Naive thymus-derived CD4-positive, alpha-beta T cell (primary cell): ENCODE measurements at regions not wholly inside any gene's neighbourhood (a gene's known extent, or its start where the extent isn't known, plus 50 kb on each side); places are given as distances from the start of the nearest gene placed in this dataset.

Source experiments
- ATAC-seq: fragments of 150-1000 bp; cut with Tn5 transposase; 2 replicates; pipeline ENCODE4 v1.10.0; 2021; ENCODE audit warnings: mild to moderate bottlenecking, moderate library complexity
- CTCF ChIA-PET: fragments of 350-600 bp; sonication (Branson Sonifier 250); formaldehyde crosslinking; loops from one replicate; lab custom pipeline; 2021; ENCODE audit warnings: antibody characterized with exemption; lab: Charles Lee
- POLR2A ChIA-PET: fragments of 350-600 bp; sonication (Branson Sonifier 250); formaldehyde crosslinking; loops from one replicate; lab custom pipeline; 2021; ENCODE audit warnings: antibody characterized with exemption, inconsistent platforms; lab: Charles Lee
- DNase-seq, 9 donors: peaks; one replicate each; pipeline versions ENCODE4 v3.0.0 to v3.0.0-alpha.2; 2020 to 2022; ENCODE audit warnings: mixed read lengths in 1 of 9
- H3K27ac ChIP-seq: one replicate; pipeline ENCODE4 v1.7.0; 2013; ENCODE audit warnings: mild to moderate bottlenecking, low read depth, low read length, moderate library complexity
- H3K27me3 ChIP-seq, 2 donors: one replicate each; pipeline ENCODE4 v1.7.0; 2013; ENCODE audit warnings: low read length in 2 of 2, mild to moderate bottlenecking in 2 of 2, moderate library complexity in 2 of 2; ENCODE audit not compliant: control insufficient read depth in 2 of 2, insufficient read depth in 2 of 2
- H3K36me3 ChIP-seq, 3 experiments: 1 replicate in 2 of 3; 2 replicates in 1 of 3; pipeline ENCODE4 v1.7.0; 2013; ENCODE audit warnings: low read length in 3 of 3, mild to moderate bottlenecking in 3 of 3, moderate library complexity in 1 of 3; ENCODE audit not compliant: insufficient read depth in 3 of 3, control insufficient read depth in 2 of 3
- H3K4me1 ChIP-seq, 2 donors: one replicate each; pipeline ENCODE4 v1.7.0; 2013; ENCODE audit warnings: low read length in 2 of 2, mild to moderate bottlenecking in 2 of 2, moderate library complexity in 1 of 2; ENCODE audit not compliant: control insufficient read depth in 2 of 2, insufficient read depth in 2 of 2
- H3K4me3 ChIP-seq: 2 replicates; pipeline ENCODE4 v1.7.0; 2013; ENCODE audit warnings: mild to moderate bottlenecking, low read length
- H3K9me3 ChIP-seq, 3 experiments: 1 replicate in 2 of 3; 2 replicates in 1 of 3; pipeline ENCODE4 v1.7.0; 2013; ENCODE audit warnings: low read length in 3 of 3; ENCODE audit not compliant: control insufficient read depth in 2 of 3
- H3K27ac Mint-ChIP-seq, 9 donors: one replicate each; pipeline ENCODE4 v1.8.0; 2020 to 2022; ENCODE audit warnings: mixed read lengths in 9 of 9, mild to moderate bottlenecking in 8 of 9, moderate library complexity in 5 of 9, inconsistent platforms in 2 of 9
- H3K27me3 Mint-ChIP-seq, 5 donors: one replicate each; pipeline ENCODE4 v1.8.0; 2021 to 2022; ENCODE audit warnings: mixed read lengths in 5 of 5, mild to moderate bottlenecking in 1 of 5
- H3K36me3 Mint-ChIP-seq, 5 donors: one replicate each; pipeline ENCODE4 v1.8.0; 2020 to 2022; ENCODE audit warnings: mixed read lengths in 5 of 5, mild to moderate bottlenecking in 3 of 5, inconsistent platforms in 1 of 5
- H3K4me1 Mint-ChIP-seq, 7 donors: one replicate each; pipeline ENCODE4 v1.8.0; 2020 to 2022; ENCODE audit warnings: mixed read lengths in 7 of 7, mild to moderate bottlenecking in 3 of 7, inconsistent platforms in 1 of 7
- H3K4me3 Mint-ChIP-seq, 10 donors: one replicate each; pipeline ENCODE4 v1.8.0; 2020 to 2022; ENCODE audit warnings: mild to moderate bottlenecking in 10 of 10, mixed read lengths in 10 of 10, moderate library complexity in 6 of 10, inconsistent platforms in 2 of 10
- H3K9me3 Mint-ChIP-seq, 11 donors: one replicate each; pipeline ENCODE4 v1.8.0; 2020 to 2022; ENCODE audit warnings: mixed read lengths in 11 of 11, mild to moderate bottlenecking in 4 of 11, inconsistent platforms in 1 of 11, moderate library complexity in 1 of 11
- intact Hi-C, 2 donors: fragments of 100-400 bp; cut with micrococcal nuclease; formaldehyde crosslinking; loops; one replicate each; pipeline ENCODE4 v1.15.1; 2023

GRCh38 chr11:130738611-130739010 is 177.7 kb downstream of the SNX19 start:
- ChIA-PET CTCF (no interaction called here), POLR2A (no interaction called here)
- ATAC-seq, result no peak
- H3K4me1 ChIP-seq, result no peaks in the 10 kb centered on the region
- H3K9me3 Mint-ChIP-seq, result peaks cover 3 to 50% (median 18%) of the 10 kb centered on the region in 11 donors
- peaks cover 0 to 17% (median 2%) of the 10 kb centered on the region in 7 donors for H3K4me1 Mint-ChIP-seq
- no peak for DNase-seq
- peaks cover 0 to 9% (median under 1%) of the 10 kb centered on the region in 5 donors for H3K27me3 Mint-ChIP-seq
- no peak overlapping the region for H3K4me3 ChIP-seq
- no peaks in the 10 kb centered on the region for H3K36me3 ChIP-seq
- H3K36me3 Mint-ChIP-seq, result peaks cover 0 to 12% (median 3%) of the 10 kb centered on the region in 5 donors
- H3K27me3 ChIP-seq, result no peaks in the 10 kb centered on the region
- H3K4me3 Mint-ChIP-seq, result no peak overlapping the region
- no peak overlapping the region for H3K27ac Mint-ChIP-seq
- no peak overlapping the region for H3K27ac ChIP-seq
- no peaks in the 10 kb centered on the region for H3K9me3 ChIP-seq
- intact Hi-C loops, result no loop called here

- Histone ChIP-seq H3K27ac (no peak overlapping the region), H3K36me3 (no peaks in the 10 kb centered on the region), H3K4me3 (no peak overlapping the region), H3K9me3 (no peaks in the 10 kb centered on the region), H3K27me3 (no peaks in the 10 kb centered on the region), H3K4me1 (no peaks in the 10 kb centered on the region)
- Mint-ChIP-seq H3K27me3 (peaks cover 0 to 10% (median 0%) of the 10 kb centered on the region in 5 donors), H3K27ac (no peak overlapping the region), H3K36me3 (peaks cover 0 to 8% (median 0%) of the 10 kb centered on the region in 5 donors), H3K4me1 (peaks cover 0 to 8% (median 2%) of the 10 kb centered on the region in 7 donors), H3K4me3 (no peak overlapping the region), H3K9me3 (peaks cover 2 to 33% (median 11%) of the 10 kb centered on the region in 11 donors)
- intact Hi-C loops, result no loop called here
- ChIA-PET POLR2A (no interaction called here), CTCF (no interaction called here)
- DNase-seq, result no peak
- ATAC-seq, result no peak
Measured at GRCh38 chr11:130740819-130741218, 175.5 kb downstream of the SNX19 start.

GRCh38 chr11:130744794-130745193 is 171.5 kb downstream of the SNX19 start:
- no peak overlapping the region for H3K27ac ChIP-seq
- Mint-ChIP-seq H3K4me3 (no peak overlapping the region), H3K36me3 (peaks cover 0 to 8% (median 0%) of the 10 kb centered on the region in 5 donors), H3K9me3 (peaks cover 2 to 22% (median 10%) of the 10 kb centered on the region in 11 donors), H3K27me3 (peaks cover 11 to 23% (median 21%) of the 10 kb centered on the region in 5 donors), H3K27ac (no peak overlapping the region), H3K4me1 (no peaks in the 10 kb centered on the region)
- H3K9me3 ChIP-seq, result no peaks in the 10 kb centered on the region
- no peaks in the 10 kb centered on the region for H3K36me3 ChIP-seq
- no peaks in the 10 kb centered on the region for H3K27me3 ChIP-seq
- H3K4me3 ChIP-seq, result no peak overlapping the region
- ChIA-PET POLR2A (no interaction called here), CTCF (no interaction called here)
- no peaks in the 10 kb centered on the region for H3K4me1 ChIP-seq
- intact Hi-C loops, result no loop called here
- no peak for ATAC-seq
- DNase-seq, result no peak

- Histone ChIP-seq H3K36me3 (no peaks in the 10 kb centered on the region), H3K4me1 (no peaks in the 10 kb centered on the region), H3K9me3 (no peaks in the 10 kb centered on the region), H3K27ac (no peak overlapping the region), H3K4me3 (no peak overlapping the region), H3K27me3 (no peaks in the 10 kb centered on the region)
- Mint-ChIP-seq H3K4me1 (no peaks in the 10 kb centered on the region), H3K27ac (no peak overlapping the region), H3K27me3 (peaks cover 16 to 35% (median 22%) of the 10 kb centered on the region in 5 donors), H3K36me3 (no peaks in the 10 kb centered on the region), H3K4me3 (no peak overlapping the region), H3K9me3 (peaks cover 0 to 4% (median 0%) of the 10 kb centered on the region in 11 donors)
- POLR2A ChIA-PET, result no interaction called here
- no peak for DNase-seq
- CTCF ChIA-PET, result no interaction called here
- intact Hi-C loops, result no loop called here
- no peak for ATAC-seq
Measured at GRCh38 chr11:130749216-130749615, 167.1 kb downstream of the SNX19 start.

- Histone ChIP-seq H3K4me3 (no peak overlapping the region), H3K27me3 (no peaks in the 10 kb centered on the region), H3K36me3 (no peaks in the 10 kb centered on the region), H3K4me1 (no peaks in the 10 kb centered on the region), H3K27ac (no peak overlapping the region), H3K9me3 (no peaks in the 10 kb centered on the region)
- H3K36me3 Mint-ChIP-seq, result no peaks in the 10 kb centered on the region
- H3K27me3 Mint-ChIP-seq, result peaks cover 4 to 15% (median 5%) of the 10 kb centered on the region in 5 donors
- H3K4me1 Mint-ChIP-seq, result peaks cover 0 to under 1% (median 0%) of the 10 kb centered on the region in 7 donors
- intact Hi-C loops, result no loop called here
- H3K27ac Mint-ChIP-seq, result no peak overlapping the region
- DNase-seq (no peak), ATAC-seq (no peak)
- POLR2A ChIA-PET, result no interaction called here
- no peak overlapping the region for H3K4me3 Mint-ChIP-seq
- CTCF ChIA-PET, result no interaction called here
- H3K9me3 Mint-ChIP-seq, result peaks cover 0 to 4% (median 0%) of the 10 kb centered on the region in 11 donors
Measured at GRCh38 chr11:130760515-130761125, 155.7 kb downstream of the SNX19 start.

- DNase-seq (no peak), ATAC-seq (no peak)
- H3K27me3 ChIP-seq, result no peaks in the 10 kb centered on the region
- H3K4me1 ChIP-seq, result no peaks in the 10 kb centered on the region
- H3K27ac ChIP-seq, result no peak overlapping the region
- H3K9me3 Mint-ChIP-seq, result no peaks in the 10 kb centered on the region
- no peak overlapping the region for H3K27ac Mint-ChIP-seq
- H3K9me3 ChIP-seq, result no peaks in the 10 kb centered on the region
- ChIA-PET CTCF (no interaction called here), POLR2A (no interaction called here)
- intact Hi-C loops, result no loop called here
- no peaks in the 10 kb centered on the region for H3K36me3 Mint-ChIP-seq
- no peak overlapping the region for H3K4me3 ChIP-seq
- no peak overlapping the region for H3K4me3 Mint-ChIP-seq
- peaks cover 0 to 8% (median 0%) of the 10 kb centered on the region in 7 donors for H3K4me1 Mint-ChIP-seq
- no peaks in the 10 kb centered on the region for H3K36me3 ChIP-seq
- H3K27me3 Mint-ChIP-seq, result peaks cover 4 to 16% (median 5%) of the 10 kb centered on the region in 5 donors
Measured at GRCh38 chr11:130761560-130762220, 154.6 kb downstream of the SNX19 start.

GRCh38 chr11:130762638-130763037 is 153.6 kb downstream of the SNX19 start:
- POLR2A ChIA-PET, result no interaction called here

More at GRCh38 chr11:130762638-130763037, 153.6 kb downstream of the SNX19 start:
- H3K9me3 ChIP-seq, result no peaks in the 10 kb centered on the region
- H3K27ac ChIP-seq, result no peak overlapping the region
- H3K4me1 ChIP-seq, result no peaks in the 10 kb centered on the region
- CTCF ChIA-PET, result no interaction called here
- Mint-ChIP-seq H3K4me1 (peaks cover 0 to 8% (median 0%) of the 10 kb centered on the region in 7 donors), H3K9me3 (no peaks in the 10 kb centered on the region), H3K27me3 (peaks cover 0 to 16% (median 4%) of the 10 kb centered on the region in 5 donors), H3K27ac (no peak overlapping the region), H3K4me3 (no peak overlapping the region), H3K36me3 (no peaks in the 10 kb centered on the region)
- no peaks in the 10 kb centered on the region for H3K36me3 ChIP-seq
- no peak overlapping the region for H3K4me3 ChIP-seq
- no peak for DNase-seq
- ATAC-seq, result no peak
- intact Hi-C loops, result no loop called here
- H3K27me3 ChIP-seq, result no peaks in the 10 kb centered on the region
